Activated gamma-delta T cell treated with anti-CD3 and anti-CD28 coated beads, Interleukin-2, amount 50 U/mL, for 16 hours (primary cell): ENCODE measurements at regions not wholly inside any gene's neighbourhood (a gene's known extent, or its start where the extent isn't known, plus 50 kb on each side); places are given as distances from the start of the nearest gene placed in this dataset.
"Not testable (repeated sequence)": the region's sequence is repeated elsewhere in the genome, so short reads cannot be mapped to it uniquely, and the experiment has no call there.

Experiments
- DNase-seq: peaks from one replicate; pipeline ENCODE4 v3.0.0-alpha.2; 2020; ENCODE audit warnings: low read depth

- no peak for DNase-seq
Measured at GRCh38 chr12:31820832-31821231, 92.0 kb upstream of the AMN1 start.

GRCh38 chr12:31819427-31819826 lies 90.6 kb upstream of the AMN1 start:
- no peak for DNase-seq

GRCh38 chr12:31818623-31819268 lies 89.9 kb upstream of the AMN1 start:
- DNase-seq: no peak

- DNase-seq: no peak
Measured at GRCh38 chr12:31817120-31817519, 88.3 kb upstream of the AMN1 start.

- no peak for DNase-seq
Measured at GRCh38 chr12:31815096-31815495, 86.3 kb upstream of the AMN1 start.

- no peak for DNase-seq
Measured at GRCh38 chr12:31813305-31813704, 84.5 kb upstream of the AMN1 start.

- no peak for DNase-seq
Measured at GRCh38 chr12:31807773-31808097, 78.9 kb upstream of the AMN1 start.

- not testable (repeated sequence) for DNase-seq
Measured at GRCh38 chr12:31807081-31807772, 78.4 kb upstream of the AMN1 start.

- DNase-seq: not testable (repeated sequence)
Measured at GRCh38 chr12:31805681-31806080, 76.9 kb upstream of the AMN1 start.

GRCh38 chr12:31804707-31805106 lies 75.9 kb upstream of the AMN1 start:
- not testable (repeated sequence) for DNase-seq

GRCh38 chr12:31804185-31804504 lies 75.3 kb upstream of the AMN1 start:
- DNase-seq: no peak

- no peak for DNase-seq
Measured at GRCh38 chr12:31803306-31804184, 74.7 kb upstream of the AMN1 start.

GRCh38 chr12:31801872-31802271 lies 73.1 kb upstream of the AMN1 start:
- DNase-seq: no peak

GRCh38 chr12:31797230-31797872 lies 68.5 kb upstream of the AMN1 start:
- no peak for DNase-seq

GRCh38 chr12:31796270-31796951 lies 67.6 kb upstream of the AMN1 start:
- DNase-seq: no peak

- DNase-seq: no peak
Measured at GRCh38 chr12:31794745-31795144, 65.9 kb upstream of the AMN1 start.

GRCh38 chr12:31791265-31791664 lies 62.4 kb upstream of the AMN1 start:
- DNase-seq: not testable (repeated sequence)

GRCh38 chr12:31790759-31791158 lies 61.9 kb upstream of the AMN1 start:
- no peak for DNase-seq

- no peak for DNase-seq
Measured at GRCh38 chr12:31785318-31785717, 56.5 kb upstream of the AMN1 start.

- DNase-seq: no peak
Measured at GRCh38 chr12:31783996-31784645, 55.3 kb upstream of the AMN1 start.

- no peak for DNase-seq
Measured at GRCh38 chr12:31783556-31783955, 54.7 kb upstream of the AMN1 start.
